ENCODE measurements at regions not wholly inside any gene's neighbourhood (a gene's known extent, or its start where the extent isn't known, plus 50 kb on each side); places are given as distances from the start of the nearest gene placed in this dataset.

DNA sequence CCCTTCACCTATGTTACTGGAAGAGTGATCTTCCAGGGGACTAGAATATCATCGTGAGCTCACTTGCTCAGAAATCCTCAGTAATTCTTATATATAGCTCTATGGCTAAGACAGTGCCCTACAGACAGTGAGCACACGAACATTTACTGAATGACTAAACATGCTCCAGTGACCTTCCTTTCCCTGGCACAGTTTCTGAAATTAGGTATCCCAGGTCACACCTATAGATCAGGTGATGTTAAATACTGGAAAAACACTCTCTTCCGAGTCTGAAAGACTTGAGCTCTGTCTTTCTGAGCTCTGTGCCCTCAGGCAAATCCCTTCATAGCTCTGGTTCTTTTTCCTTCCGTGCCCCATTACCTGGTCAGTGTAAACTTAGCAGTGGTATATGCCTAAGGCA is 239.4 kb upstream of the LRIG1 start:
- no peaks in the 10 kb centered on the region for H4K20me1 ChIP-seq (ENCODE audit: insufficient read depth, low read length)
- H3F3A ChIP-seq (ENCODE audit: insufficient read depth, low read length) = no peaks in the 10 kb centered on the region
- H3K9ac ChIP-seq (ENCODE audit: low read length) = no peak overlapping the region
- no peak overlapping the region for H3K4me3 ChIP-seq (ENCODE audit: low read length)
- H3K27me3 ChIP-seq (replicated peaks; ENCODE audit: insufficient read depth, low read length) = no peaks in the 10 kb centered on the region
- DNase-seq = no peak
- TF ChIP-seq EZH2phosphoT487 (IDR thresholded peaks at IDR 0.05; ENCODE audit: low read length) (no peak), EZH2 (optimal IDR thresholded peaks at IDR 0.05; ENCODE audit: low read depth, low read length) (no peak)
- TF ChIP-seq, protein P1, sequence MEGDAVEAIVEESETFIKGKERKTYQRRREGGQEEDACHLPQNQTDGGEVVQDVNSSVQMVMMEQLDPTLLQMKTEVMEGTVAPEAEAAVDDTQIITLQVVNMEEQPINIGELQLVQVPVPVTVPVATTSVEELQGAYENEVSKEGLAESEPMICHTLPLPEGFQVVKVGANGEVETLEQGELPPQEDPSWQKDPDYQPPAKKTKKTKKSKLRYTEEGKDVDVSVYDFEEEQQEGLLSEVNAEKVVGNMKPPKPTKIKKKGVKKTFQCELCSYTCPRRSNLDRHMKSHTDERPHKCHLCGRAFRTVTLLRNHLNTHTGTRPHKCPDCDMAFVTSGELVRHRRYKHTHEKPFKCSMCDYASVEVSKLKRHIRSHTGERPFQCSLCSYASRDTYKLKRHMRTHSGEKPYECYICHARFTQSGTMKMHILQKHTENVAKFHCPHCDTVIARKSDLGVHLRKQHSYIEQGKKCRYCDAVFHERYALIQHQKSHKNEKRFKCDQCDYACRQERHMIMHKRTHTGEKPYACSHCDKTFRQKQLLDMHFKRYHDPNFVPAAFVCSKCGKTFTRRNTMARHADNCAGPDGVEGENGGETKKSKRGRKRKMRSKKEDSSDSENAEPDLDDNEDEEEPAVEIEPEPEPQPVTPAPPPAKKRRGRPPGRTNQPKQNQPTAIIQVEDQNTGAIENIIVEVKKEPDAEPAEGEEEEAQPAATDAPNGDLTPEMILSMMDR (IDR thresholded peaks at IDR 0.05; ENCODE audit: low read length) = no peak
- H3K36me3 ChIP-seq (replicated peaks; ENCODE audit: insufficient read depth, low read length) = no peaks in the 10 kb centered on the region
- H3K79me2 ChIP-seq (ENCODE audit: low read length) = no peaks in the 10 kb centered on the region
- H3K9me2 ChIP-seq (replicated peaks; ENCODE audit: insufficient read depth, low read length) = no peaks in the 10 kb centered on the region
- no peak overlapping the region for H3K27ac ChIP-seq (ENCODE audit: low read length)
- H3K9me3 ChIP-seq (replicated peaks; ENCODE audit: insufficient read depth, low read length) = no peaks in the 10 kb centered on the region
- H3K4me2 ChIP-seq (ENCODE audit: low read depth, low read length) = no peak overlapping the region
- H2AFZ ChIP-seq (ENCODE audit: low read length) = no peak overlapping the region
- H3K4me1 ChIP-seq (ENCODE audit: low read length) = no peaks in the 10 kb centered on the region

DNA sequence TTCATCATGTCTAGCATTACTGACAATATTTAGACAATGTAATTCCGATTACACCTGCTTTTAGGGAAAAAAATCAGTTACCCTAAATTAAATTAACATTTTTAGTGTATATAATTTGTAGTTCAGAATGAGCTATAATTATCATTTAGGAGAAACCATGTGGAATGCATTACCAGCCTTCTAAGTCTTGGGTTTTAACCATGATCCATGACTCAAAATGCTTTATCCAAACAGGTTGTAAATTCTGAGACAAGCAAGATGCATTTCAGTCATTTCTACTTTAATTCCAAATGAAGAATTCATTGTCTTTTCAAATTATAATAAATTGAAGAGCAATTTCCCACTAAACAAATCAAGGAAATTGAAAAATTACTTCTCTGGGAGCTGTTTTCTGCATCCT is 243.7 kb upstream of the LRIG1 start:
- Histone ChIP-seq H3F3A (ENCODE audit: insufficient read depth, low read length) (no peaks in the 10 kb centered on the region), H3K9me2 (replicated peaks; ENCODE audit: insufficient read depth, low read length) (no peaks in the 10 kb centered on the region), H3K27me3 (replicated peaks; ENCODE audit: insufficient read depth, low read length) (no peaks in the 10 kb centered on the region), H3K4me1 (ENCODE audit: low read length) (no peaks in the 10 kb centered on the region), H3K9ac (ENCODE audit: low read length) (no peak overlapping the region), H3K36me3 (replicated peaks; ENCODE audit: insufficient read depth, low read length) (no peaks in the 10 kb centered on the region), H2AFZ (ENCODE audit: low read length) (no peak overlapping the region), H3K4me3 (ENCODE audit: low read length) (no peak overlapping the region), H4K20me1 (ENCODE audit: insufficient read depth, low read length) (no peaks in the 10 kb centered on the region), H3K27ac (ENCODE audit: low read length) (no peak overlapping the region), H3K79me2 (ENCODE audit: low read length) (no peaks in the 10 kb centered on the region), H3K4me2 (ENCODE audit: low read depth, low read length) (no peak overlapping the region), H3K9me3 (replicated peaks; ENCODE audit: insufficient read depth, low read length) (no peaks in the 10 kb centered on the region)
- TF ChIP-seq, protein P1 (IDR thresholded peaks at IDR 0.05; ENCODE audit: low read length) = no peak
- TF ChIP-seq EZH2 (optimal IDR thresholded peaks at IDR 0.05; ENCODE audit: low read depth, low read length) (no peak), EZH2phosphoT487 (IDR thresholded peaks at IDR 0.05; ENCODE audit: low read length) (no peak)
- DNase-seq = no peak

DNA sequence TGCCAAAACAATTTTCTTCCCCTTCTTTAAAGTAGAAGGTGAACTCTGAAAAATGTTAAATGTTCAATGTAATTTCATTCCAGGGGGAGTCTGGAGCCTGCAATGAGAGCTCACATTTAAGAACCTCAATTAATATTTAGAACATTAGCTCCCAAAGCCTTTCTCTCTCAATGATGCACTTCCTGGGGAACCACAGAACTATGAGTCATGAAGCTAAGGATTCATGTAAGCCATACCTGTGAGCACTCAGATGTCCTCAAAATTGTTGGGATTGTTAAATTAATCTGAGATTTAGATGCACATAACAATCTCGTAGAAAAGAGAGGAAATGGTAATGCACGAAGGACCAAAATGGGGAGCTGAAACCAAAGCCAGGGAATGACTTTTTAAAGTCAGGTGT is 244.2 kb upstream of the LRIG1 start:
- H3K9me3 ChIP-seq (replicated peaks; ENCODE audit: insufficient read depth, low read length) = no peaks in the 10 kb centered on the region
- no peak overlapping the region for H3K4me2 ChIP-seq (ENCODE audit: low read depth, low read length)
- no peak overlapping the region for H3K4me3 ChIP-seq (ENCODE audit: low read length)
- no peak overlapping the region for H2AFZ ChIP-seq (ENCODE audit: low read length)
- no peaks in the 10 kb centered on the region for H3F3A ChIP-seq (ENCODE audit: insufficient read depth, low read length)
- H3K9me2 ChIP-seq (replicated peaks; ENCODE audit: insufficient read depth, low read length) = no peaks in the 10 kb centered on the region
- no peaks in the 10 kb centered on the region for H3K27me3 ChIP-seq (replicated peaks; ENCODE audit: insufficient read depth, low read length)
- H3K27ac ChIP-seq (ENCODE audit: low read length) = no peak overlapping the region
- DNase-seq = no peak
- H3K79me2 ChIP-seq (ENCODE audit: low read length) = no peaks in the 10 kb centered on the region
- no peaks in the 10 kb centered on the region for H4K20me1 ChIP-seq (ENCODE audit: insufficient read depth, low read length)
- TF ChIP-seq, protein P1 (IDR thresholded peaks at IDR 0.05; ENCODE audit: low read length) = no peak
- TF ChIP-seq EZH2 (optimal IDR thresholded peaks at IDR 0.05; ENCODE audit: low read depth, low read length) (no peak), EZH2phosphoT487 (IDR thresholded peaks at IDR 0.05; ENCODE audit: low read length) (no peak)
- H3K9ac ChIP-seq (ENCODE audit: low read length) = no peak overlapping the region
- H3K36me3 ChIP-seq (replicated peaks; ENCODE audit: insufficient read depth, low read length) = no peaks in the 10 kb centered on the region
- H3K4me1 ChIP-seq (ENCODE audit: low read length) = no peaks in the 10 kb centered on the region
